PC-9 (cell line): ENCODE measurements at regions not wholly inside any gene's neighbourhood (a gene's known extent, or its start where the extent isn't known, plus 50 kb on each side); places are given as distances from the start of the nearest gene placed in this dataset.
"Not testable (repeated sequence)": the region's sequence is repeated elsewhere in the genome, so short reads cannot be mapped to it uniquely, and the experiment has no call there.

Experiments used
- BruUV-seq: library from RNA; stranded (reverse); fragments of 400-500 nt; replicated peaks from 2 replicates; lab custom pipeline; 2021; lab: Mats Ljungman, UMichigan
- CTCF ChIA-PET: fragments of 300-600 bp; sonication (Branson Sonifier 250); formaldehyde crosslinking; loops from one replicate; lab custom pipeline; 2022; ENCODE audit warnings: antibody characterized with exemption; lab: Charles Lee
- POLR2A ChIA-PET: fragments of 300-600 bp; sonication (Branson Sonifier 250); formaldehyde crosslinking; loops from one replicate; lab custom pipeline; 2022; ENCODE audit warnings: antibody characterized with exemption; ENCODE audit not compliant: unreplicated experiment; lab: Charles Lee
- DNase-seq, 2 experiments: peaks; one replicate each; pipeline versions ENCODE4 v3.0.0 to v3.0.0-alpha.2; 2015 to 2022; ENCODE audit warnings: mixed read lengths in 1 of 2
- H2AFZ ChIP-seq: fragments of 200-600 bp; sonication (generic); 2 replicates; pipeline ENCODE4 v1.8.1; 2017; ENCODE audit warnings: antibody characterized with exemption
- H3F3A ChIP-seq: fragments of 200-600 bp; sonication (generic); 2 replicates; pipeline ENCODE4 v1.8.1; 2017; ENCODE audit warnings: antibody characterized with exemption, mild to moderate bottlenecking, low read depth; ENCODE audit not compliant: insufficient read depth
- H3K27ac ChIP-seq: fragments of 200-600 bp; sonication (generic); 2 replicates; pipeline ENCODE4 v1.6.1; 2016; ENCODE audit warnings: mixed run types
- H3K27me3 ChIP-seq: fragments of 200-600 bp; sonication (generic); 2 replicates; pipeline ENCODE4 v1.6.1; 2016; ENCODE audit warnings: low read depth, mixed run types; ENCODE audit not compliant: insufficient read depth
- H3K36me3 ChIP-seq: fragments of 200-600 bp; sonication (generic); 2 replicates; pipeline ENCODE4 v1.6.1; 2016; ENCODE audit warnings: low read depth, mixed run types
- H3K4me1 ChIP-seq: fragments of 200-600 bp; sonication (generic); replicated peaks from 2 replicates; pipeline ENCODE4 v1.6.1; 2016; ENCODE audit warnings: mixed run types; ENCODE audit not compliant: insufficient read depth
- H3K4me2 ChIP-seq: fragments of 200-600 bp; sonication (generic); 2 replicates; pipeline ENCODE4 v1.6.1; 2017; ENCODE audit warnings: mixed run types
- H3K4me3 ChIP-seq: fragments of 200-600 bp; sonication (generic); 2 replicates; pipeline ENCODE4 v1.6.1; 2016; ENCODE audit warnings: mixed run types
- H3K79me2 ChIP-seq: fragments of 200-600 bp; sonication (generic); 2 replicates; pipeline ENCODE4 v1.6.1; 2017; ENCODE audit warnings: low read depth, mixed run types
- H3K9me2 ChIP-seq: fragments of 200-600 bp; sonication (generic); 2 replicates; pipeline ENCODE4 v1.8.1; 2017; ENCODE audit warnings: mild to moderate bottlenecking; ENCODE audit not compliant: insufficient read depth
- H3K9me3 ChIP-seq: fragments of 200-600 bp; sonication (generic); 2 replicates; pipeline ENCODE4 v1.8.1; 2016; ENCODE audit warnings: low read depth; ENCODE audit not compliant: insufficient read depth
- H4K20me1 ChIP-seq: fragments of 200-600 bp; sonication (generic); 2 replicates; pipeline ENCODE4 v1.8.1; 2017; ENCODE audit not compliant: insufficient read depth
- EZH2 ChIP-seq: fragments of 200-600 bp; sonication (generic); IDR thresholded peaks from 2 replicates; pipeline ENCODE4 v1.8.0; 2017; ENCODE audit warnings: antibody characterized with exemption, low read depth
- intact Hi-C: fragments of 100-400 bp; cut with micrococcal nuclease; formaldehyde crosslinking; loops from one replicate; pipeline ENCODE4 v1.10.0; 2022; ENCODE audit not compliant: unreplicated experiment
- TF ChIP-seq, protein P1 (sequence below): fragments of 200-600 bp; sonication (generic); conservative IDR thresholded peaks from 2 replicates; pipeline ENCODE4 v1.6.1; 2017; ENCODE audit warnings: mixed run types, antibody characterized with exemption, mild to moderate bottlenecking, moderate library complexity

DNA sequence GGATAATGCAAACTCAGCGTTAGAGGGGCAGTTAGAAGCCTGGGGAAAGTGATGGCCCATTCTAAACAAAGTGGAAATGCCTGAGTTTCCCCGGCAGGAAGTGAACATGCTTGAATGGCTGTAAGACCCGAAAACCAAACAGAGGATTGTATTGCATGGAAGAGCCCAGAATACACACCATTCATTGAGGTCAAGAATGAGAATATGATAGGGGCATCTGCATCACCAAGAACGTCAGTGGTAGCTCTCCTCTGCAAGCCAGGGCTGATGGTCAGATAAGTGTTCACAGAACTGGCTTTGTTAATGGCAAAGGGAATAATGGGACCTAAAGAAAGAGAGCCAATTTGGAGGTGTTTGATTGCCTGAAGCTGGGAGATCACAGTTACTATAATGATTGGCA is 663.4 kb downstream of the KHDRBS2 start:
- H3K79me2 ChIP-seq = no peaks in the 10 kb centered on the region
- no peaks in the 10 kb centered on the region for H3K9me2 ChIP-seq
- ChIA-PET CTCF (no interaction called here), POLR2A (no interaction called here)
- no peaks in the 10 kb centered on the region for H3K4me1 ChIP-seq
- H3K4me2 ChIP-seq = no peak overlapping the region
- H4K20me1 ChIP-seq = no peaks in the 10 kb centered on the region
- no peaks in the 10 kb centered on the region for H3F3A ChIP-seq
- no peaks in the 10 kb centered on the region for H3K9me3 ChIP-seq
- DNase-seq = no peak
- no TSS peak for BruUV-seq
- no peaks in the 10 kb centered on the region for H3K36me3 ChIP-seq
- no peaks in the 10 kb centered on the region for H3K27me3 ChIP-seq
- TF ChIP-seq EZH2 = no peak
- TF ChIP-seq, protein P1, sequence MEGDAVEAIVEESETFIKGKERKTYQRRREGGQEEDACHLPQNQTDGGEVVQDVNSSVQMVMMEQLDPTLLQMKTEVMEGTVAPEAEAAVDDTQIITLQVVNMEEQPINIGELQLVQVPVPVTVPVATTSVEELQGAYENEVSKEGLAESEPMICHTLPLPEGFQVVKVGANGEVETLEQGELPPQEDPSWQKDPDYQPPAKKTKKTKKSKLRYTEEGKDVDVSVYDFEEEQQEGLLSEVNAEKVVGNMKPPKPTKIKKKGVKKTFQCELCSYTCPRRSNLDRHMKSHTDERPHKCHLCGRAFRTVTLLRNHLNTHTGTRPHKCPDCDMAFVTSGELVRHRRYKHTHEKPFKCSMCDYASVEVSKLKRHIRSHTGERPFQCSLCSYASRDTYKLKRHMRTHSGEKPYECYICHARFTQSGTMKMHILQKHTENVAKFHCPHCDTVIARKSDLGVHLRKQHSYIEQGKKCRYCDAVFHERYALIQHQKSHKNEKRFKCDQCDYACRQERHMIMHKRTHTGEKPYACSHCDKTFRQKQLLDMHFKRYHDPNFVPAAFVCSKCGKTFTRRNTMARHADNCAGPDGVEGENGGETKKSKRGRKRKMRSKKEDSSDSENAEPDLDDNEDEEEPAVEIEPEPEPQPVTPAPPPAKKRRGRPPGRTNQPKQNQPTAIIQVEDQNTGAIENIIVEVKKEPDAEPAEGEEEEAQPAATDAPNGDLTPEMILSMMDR = no peak
- no peak overlapping the region for H3K4me3 ChIP-seq
- no peak overlapping the region for H3K27ac ChIP-seq
- H2AFZ ChIP-seq = no peak overlapping the region
- intact Hi-C loops = no loop called here

DNA sequence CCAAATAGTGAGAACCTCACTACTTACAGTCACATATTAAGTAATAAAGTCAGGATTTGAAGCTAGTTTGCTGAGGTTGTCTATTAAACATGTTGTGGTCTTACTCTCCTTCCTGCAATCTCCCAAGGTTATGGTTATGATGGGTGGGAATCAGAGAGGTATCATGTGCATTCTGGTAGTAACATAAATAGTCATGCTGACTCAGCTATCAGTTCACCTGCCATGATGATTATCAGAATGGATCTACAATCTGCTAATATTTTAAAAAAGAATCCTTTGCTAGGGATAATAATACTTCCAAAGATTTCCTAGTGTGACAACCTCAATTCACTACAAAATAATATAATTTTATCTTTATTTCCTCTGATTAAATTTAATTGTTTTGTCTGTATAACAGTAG is 671.9 kb downstream of the KHDRBS2 start:
- H3K4me1 ChIP-seq = no peaks in the 10 kb centered on the region
- no peaks in the 10 kb centered on the region for H3K79me2 ChIP-seq
- H3K4me3 ChIP-seq = no peak overlapping the region
- H3K27me3 ChIP-seq = no peaks in the 10 kb centered on the region
- H3K27ac ChIP-seq = no peak overlapping the region
- H3K36me3 ChIP-seq = no peaks in the 10 kb centered on the region
- no peak for TF ChIP-seq EZH2
- TF ChIP-seq, protein P1 = no peak
- no TSS peak for BruUV-seq
- no peaks in the 10 kb centered on the region for H3K9me2 ChIP-seq
- no peaks in the 10 kb centered on the region for H3K9me3 ChIP-seq
- ChIA-PET POLR2A (no interaction called here), CTCF (no interaction called here)
- H2AFZ ChIP-seq = no peak overlapping the region
- intact Hi-C loops = no loop called here
- no peaks in the 10 kb centered on the region for H3F3A ChIP-seq
- DNase-seq = no peak
- no peak overlapping the region for H3K4me2 ChIP-seq
- H4K20me1 ChIP-seq = no peaks in the 10 kb centered on the region

DNA sequence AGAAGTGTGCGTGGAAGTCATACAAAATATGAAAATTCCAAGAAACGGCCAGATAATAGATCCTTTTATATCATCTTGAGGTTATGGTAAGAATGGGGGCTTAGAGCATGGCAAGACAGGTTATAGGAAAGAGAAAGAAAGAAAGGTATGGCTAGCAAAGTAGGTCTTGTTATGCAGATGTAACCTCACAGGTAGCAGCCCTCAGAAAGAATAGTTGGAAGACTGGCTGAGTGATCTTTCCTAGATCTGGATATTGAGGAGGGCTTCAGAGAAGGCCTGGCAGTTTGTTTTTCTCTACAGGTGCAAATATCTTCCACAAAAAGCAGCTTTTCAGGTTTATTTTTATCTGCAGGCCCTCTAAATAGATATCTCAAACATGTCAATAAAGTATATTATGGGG is 679.5 kb downstream of the KHDRBS2 start:
- H3K4me3 ChIP-seq = no peak overlapping the region
- no peak overlapping the region for H3K27ac ChIP-seq
- TF ChIP-seq, protein P1 = no peak
- TF ChIP-seq EZH2 = no peak
- H3K9me3 ChIP-seq = no peaks in the 10 kb centered on the region
- BruUV-seq = no TSS peak
- DNase-seq = no peak
- no peaks in the 10 kb centered on the region for H3K4me1 ChIP-seq
- H3K27me3 ChIP-seq = no peaks in the 10 kb centered on the region
- H3K4me2 ChIP-seq = no peak overlapping the region
- no peaks in the 10 kb centered on the region for H3K9me2 ChIP-seq
- CTCF ChIA-PET = no interaction called here
- POLR2A ChIA-PET = no interaction called here
- no peaks in the 10 kb centered on the region for H3K36me3 ChIP-seq
- no peaks in the 10 kb centered on the region for H3K79me2 ChIP-seq
- no peaks in the 10 kb centered on the region for H4K20me1 ChIP-seq
- intact Hi-C loops = no loop called here
- H3F3A ChIP-seq = no peaks in the 10 kb centered on the region
- no peak overlapping the region for H2AFZ ChIP-seq

DNA sequence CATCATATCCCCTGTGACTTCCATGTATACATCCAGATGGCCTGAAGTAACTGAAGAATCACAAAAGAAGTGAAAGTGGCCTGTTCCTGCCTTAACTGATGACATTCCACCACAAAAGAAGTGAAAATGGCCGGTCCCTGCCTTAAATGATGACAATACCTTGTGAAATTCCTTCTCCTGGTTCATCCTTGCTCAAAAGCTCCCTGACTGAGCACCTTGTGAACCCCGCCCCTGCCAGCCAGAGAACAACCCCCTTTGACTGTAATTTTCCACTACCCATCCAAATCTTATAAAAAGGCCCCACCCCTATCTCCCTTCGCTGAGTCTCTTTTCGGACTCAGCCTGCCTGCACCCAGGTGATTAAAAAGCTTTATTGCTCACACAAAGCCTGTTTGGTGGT is 680.2 kb downstream of the KHDRBS2 start:
- H4K20me1 ChIP-seq, H3K27ac ChIP-seq, intact Hi-C loops, H3K79me2 ChIP-seq, H3K27me3 ChIP-seq, H3K4me2 ChIP-seq, H3K9me3 ChIP-seq, H3F3A ChIP-seq, H3K4me1 ChIP-seq, CTCF ChIA-PET, H3K9me2 ChIP-seq, DNase-seq, H3K36me3 ChIP-seq, BruUV-seq, POLR2A ChIA-PET, H2AFZ ChIP-seq, H3K4me3 ChIP-seq: not testable (repeated sequence)

DNA sequence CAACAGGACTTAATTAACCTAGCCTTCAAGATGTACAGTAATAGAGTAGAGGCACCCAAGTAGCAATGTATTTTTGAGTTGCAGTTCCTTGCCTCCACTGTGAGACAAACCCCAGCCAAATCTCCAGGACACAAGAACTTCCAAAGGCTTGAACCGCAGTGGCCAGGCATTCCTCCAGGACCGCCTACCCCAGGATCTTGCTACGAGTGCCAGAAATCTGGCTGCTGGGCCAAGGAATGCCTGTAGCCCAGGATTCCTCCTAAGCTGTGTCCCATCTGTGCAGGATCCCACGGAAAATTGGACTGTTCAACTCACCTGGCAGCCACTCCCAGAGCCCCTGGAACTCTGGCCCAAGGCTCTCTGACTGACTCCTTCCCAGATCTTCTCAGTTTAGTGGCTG is 683.9 kb downstream of the KHDRBS2 start:
- H3K4me1 ChIP-seq, BruUV-seq, H3F3A ChIP-seq, POLR2A ChIA-PET, H3K9me2 ChIP-seq, H3K9me3 ChIP-seq, H3K4me2 ChIP-seq, intact Hi-C loops, H3K4me3 ChIP-seq, H3K27ac ChIP-seq, H3K36me3 ChIP-seq, H4K20me1 ChIP-seq, DNase-seq, H3K79me2 ChIP-seq, CTCF ChIA-PET, H2AFZ ChIP-seq, H3K27me3 ChIP-seq: not testable (repeated sequence)
